HG03432 (cell line): ENCODE measurements at regions not wholly inside any gene's neighbourhood (a gene's known extent, or its start where the extent isn't known, plus 50 kb on each side); places are given as distances from the start of the nearest gene placed in this dataset.

Experiments
- ATAC-seq: cut with Tn5 transposase; IDR thresholded peaks from one replicate; pipeline ENCODE4 v1.9.1; 2021; ENCODE audit warnings: mild to moderate bottlenecking, moderate library complexity; ENCODE audit not compliant: unreplicated experiment

GRCh38 chr2:17309741-17310339 is 208.4 kb downstream of the RAD51AP2 start:
- peak; percentile 87 for ATAC-seq

GRCh38 chr2:17309181-17309580 is 209.1 kb downstream of the RAD51AP2 start:
- no peak for ATAC-seq

DNA sequence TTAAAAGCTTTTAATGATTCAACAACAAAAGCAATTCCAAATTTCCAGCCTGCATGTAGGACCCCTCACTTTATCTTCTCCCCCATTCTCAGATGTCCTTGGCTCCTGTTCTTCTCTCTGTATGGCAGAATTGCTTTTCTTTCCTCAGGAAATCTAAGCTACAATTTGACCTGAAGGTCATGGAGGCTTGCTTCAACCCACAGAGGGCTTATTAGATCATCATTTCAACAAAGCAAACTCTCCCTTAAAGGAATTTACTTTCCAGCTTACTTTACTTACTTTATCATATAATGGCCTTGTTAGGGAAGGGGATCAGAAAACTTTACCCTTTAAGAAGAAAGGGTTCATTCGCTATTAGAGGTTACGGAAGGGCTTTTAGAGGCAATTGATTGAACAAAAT is 211.5 kb downstream of the RAD51AP2 start:
- ATAC-seq, result no peak

DNA sequence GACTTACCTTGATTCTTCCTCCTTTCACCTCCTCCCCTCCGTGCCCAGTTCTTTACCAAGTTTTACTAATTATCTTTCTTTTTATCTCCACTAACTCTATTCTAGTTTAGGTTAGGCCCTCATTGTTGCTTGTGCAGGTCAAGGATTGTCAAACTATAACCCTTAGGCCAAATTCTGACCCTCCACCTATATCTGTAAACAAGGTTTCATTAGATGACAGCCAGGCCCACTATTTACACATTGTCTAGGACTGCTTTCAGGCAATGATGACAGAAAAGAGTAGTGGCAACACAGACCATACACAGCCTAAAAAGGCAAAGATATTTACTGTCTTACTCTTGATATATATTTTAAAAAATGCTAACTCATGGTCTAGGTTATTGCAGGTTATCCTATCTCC is 212.0 kb downstream of the RAD51AP2 start:
- no peak for ATAC-seq

DNA sequence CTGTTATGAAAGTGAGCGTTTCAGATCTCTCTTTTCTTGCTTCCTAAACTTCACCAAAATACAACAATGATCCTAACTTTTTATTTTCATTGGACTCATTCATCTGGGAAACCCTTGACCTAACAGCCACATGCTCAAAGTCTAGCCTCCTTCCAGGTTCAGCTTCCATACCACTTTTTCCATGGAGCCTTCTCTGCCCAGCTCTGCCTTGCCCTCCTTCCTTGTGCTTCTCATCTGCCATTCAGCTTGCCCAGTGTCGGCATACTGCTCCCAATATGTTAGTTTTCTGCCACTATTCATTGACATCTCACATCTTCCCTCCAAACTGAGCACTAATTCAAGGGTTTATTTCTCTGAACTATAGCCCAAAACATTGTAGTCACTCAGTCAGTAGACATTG is 214.7 kb downstream of the RAD51AP2 start:
- ATAC-seq, result no peak

DNA sequence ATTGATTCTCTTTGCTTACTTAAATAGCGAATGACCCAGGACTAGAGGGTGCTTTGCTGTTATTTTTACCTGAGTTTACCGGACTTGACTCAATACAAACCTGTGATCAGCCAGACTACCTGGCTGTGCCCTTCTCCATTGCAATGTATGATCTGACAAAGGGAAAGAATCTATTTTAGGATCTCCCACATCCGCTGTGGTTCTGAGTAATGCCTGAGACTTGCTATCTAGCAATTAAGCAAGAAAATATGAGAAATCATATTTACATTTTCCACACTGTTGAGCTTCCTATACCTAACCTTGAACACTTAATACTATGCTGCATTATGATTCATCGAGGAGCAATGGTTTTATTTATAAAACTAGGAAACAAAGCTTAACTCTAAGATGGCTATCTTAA is 215.2 kb downstream of the RAD51AP2 start:
- ATAC-seq, result no peak

DNA sequence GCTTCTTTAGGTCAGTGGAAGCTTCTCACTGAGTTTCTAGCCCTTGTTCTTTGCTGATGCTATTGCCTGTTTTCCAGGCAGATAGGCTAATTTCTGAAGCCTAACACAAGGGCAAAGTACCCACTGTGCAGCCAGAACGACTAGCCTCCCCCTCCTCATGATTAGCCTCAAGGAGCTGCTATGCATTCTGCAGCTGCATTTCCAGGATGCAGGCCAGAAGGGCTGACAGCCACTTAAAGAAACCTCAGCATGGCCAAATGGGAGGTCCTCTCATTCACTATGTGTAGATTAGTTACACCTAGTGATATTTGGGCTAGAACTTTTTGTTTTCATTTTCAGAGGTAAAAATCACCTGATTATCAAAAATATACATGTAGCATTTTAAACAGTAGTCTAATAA is 216.0 kb downstream of the RAD51AP2 start:
- no peak for ATAC-seq

DNA sequence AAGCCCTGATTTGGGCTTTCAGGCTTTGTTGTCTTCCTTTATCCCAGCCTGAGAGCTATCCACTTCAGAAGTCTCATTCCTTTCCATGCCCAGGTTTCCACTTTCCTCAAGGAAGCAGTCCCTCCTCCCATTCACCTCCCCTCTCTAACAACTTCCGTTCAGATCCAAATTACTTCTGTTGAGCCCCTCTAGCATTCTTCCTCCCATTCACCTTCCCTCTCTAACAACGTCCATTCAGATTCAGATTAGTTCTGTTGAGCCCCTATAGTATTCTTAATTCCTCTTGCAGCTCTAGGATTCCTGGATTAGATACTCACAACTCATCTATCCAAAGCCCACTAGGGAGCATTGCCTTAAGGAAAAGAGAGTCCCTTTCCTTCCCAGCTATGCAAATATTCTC is 216.8 kb downstream of the RAD51AP2 start:
- ATAC-seq, result no peak

DNA sequence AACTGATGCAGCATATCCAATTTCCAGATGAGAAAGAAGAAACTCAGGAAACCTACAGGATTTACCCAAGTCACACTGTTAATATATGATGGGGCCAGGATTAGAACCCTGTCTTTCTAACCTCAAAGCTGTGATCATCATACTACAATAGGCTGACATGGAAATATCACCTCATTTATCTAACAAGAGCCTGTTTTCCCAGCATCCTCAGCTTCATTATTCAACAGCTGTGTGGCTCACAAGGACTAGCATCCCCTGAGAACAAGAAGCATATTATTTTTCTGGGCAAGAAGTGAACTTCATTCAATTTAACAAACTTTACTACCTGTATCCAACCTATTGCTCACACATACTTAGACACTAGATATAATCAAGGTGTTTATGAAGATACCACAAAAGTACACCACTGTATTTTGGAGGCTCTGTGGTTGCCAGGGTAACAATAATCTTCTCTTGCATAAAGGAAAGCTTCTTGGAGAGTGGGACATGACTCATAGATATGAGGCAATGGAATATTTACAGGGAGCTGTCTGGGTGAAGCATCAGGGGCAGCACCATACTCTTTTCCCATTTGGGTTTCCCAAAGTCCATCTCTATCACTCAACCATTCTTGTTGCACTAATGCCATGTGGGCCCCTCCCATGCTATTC is 218.2 kb downstream of the RAD51AP2 start:
- ATAC-seq, result no peak

GRCh38 chr2:17298453-17298852 is 219.8 kb downstream of the RAD51AP2 start:
- ATAC-seq, result no peak

DNA sequence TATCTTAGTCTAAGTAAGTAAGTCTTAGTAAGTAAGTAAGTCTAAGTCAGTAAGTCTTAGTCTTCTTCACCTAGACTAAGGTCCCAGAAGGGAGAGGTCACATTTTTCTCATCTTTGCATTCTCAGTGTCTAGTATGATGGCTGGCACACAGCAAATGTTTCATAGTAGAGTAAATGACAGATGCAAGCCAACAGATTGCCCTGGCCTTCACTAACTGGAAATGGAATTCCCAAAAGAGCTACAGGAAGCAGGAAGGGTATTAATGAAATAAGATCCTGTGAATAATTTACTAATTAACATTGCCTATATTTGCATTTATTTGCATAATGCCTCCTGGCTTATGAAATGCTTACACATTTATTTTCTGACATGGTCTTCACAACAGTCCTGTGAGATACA is 221.6 kb downstream of the RAD51AP2 start:
- no peak for ATAC-seq

GRCh38 chr2:17289669-17290068 is 228.6 kb downstream of the RAD51AP2 start:
- ATAC-seq, result no peak

- no peak for ATAC-seq
These were observed 231.1 kb downstream of the RAD51AP2 start for GRCh38 chr2:17287183-17287582.

- ATAC-seq, result no peak
These were observed 235.4 kb downstream of the RAD51AP2 start for GRCh38 chr2:17282826-17283225.

- no peak for ATAC-seq
These were observed 236.0 kb downstream of the RAD51AP2 start for GRCh38 chr2:17282245-17282644.

DNA sequence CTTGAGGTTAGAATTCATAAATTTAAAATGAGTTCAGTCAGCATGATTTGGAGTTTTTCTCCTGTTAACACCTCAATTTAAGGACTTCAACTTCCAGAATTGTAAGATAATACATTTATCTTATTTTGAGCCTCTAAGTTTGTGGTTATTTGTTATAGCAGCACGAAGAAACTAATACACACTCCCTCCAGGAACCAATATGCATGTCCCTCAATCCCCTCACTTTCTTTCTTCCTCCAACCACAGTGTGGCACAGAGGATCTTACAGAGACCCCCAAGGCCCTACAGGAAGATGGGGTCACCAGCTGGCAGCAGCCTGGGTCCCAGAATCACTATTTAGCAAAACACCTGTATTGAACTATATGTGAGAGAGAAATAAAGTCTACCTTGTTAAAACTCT is 242.0 kb downstream of the RAD51AP2 start:
- ATAC-seq, result no peak

DNA sequence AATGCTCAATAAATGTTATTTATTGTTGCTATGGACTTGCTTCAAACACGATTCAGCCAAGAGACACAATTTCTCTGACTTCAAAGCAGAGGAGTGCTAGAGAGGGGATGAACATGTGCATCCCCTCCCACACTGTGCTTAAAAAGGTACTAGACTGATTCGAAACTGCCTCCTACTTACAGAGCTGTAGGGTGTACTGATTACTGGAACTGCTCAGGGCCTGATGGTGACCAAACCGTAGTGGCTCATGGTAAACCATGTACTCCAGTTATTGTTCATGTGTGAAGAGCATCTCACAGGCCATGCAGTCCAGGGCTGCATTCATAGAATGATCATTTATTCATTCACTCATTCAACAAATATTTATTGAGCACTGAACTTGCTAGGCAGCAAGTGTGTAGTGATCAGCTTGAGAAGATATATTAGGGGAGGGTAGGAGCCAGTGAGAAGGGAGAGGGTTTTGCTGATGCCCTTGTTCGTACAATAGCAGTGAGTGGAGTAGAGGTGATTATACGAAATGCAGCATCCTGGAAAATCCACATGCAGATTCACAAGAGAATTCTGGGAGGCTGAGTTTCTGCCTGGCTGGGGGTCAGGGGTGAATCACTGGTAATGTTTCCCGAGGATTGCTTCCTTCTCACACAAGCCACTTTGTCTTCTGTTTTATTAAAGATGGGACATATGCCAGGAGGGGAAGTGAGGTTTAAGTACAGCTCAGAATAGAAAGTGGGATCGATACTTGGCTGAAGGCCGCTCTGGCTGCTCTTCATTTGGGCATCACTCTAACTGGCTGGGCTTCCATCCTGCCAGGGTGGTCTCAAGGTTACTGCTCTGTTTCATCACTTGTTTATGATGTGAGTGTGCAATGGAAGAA is 245.4 kb downstream of the RAD51AP2 start:
- ATAC-seq, result peak; percentile 61

DNA sequence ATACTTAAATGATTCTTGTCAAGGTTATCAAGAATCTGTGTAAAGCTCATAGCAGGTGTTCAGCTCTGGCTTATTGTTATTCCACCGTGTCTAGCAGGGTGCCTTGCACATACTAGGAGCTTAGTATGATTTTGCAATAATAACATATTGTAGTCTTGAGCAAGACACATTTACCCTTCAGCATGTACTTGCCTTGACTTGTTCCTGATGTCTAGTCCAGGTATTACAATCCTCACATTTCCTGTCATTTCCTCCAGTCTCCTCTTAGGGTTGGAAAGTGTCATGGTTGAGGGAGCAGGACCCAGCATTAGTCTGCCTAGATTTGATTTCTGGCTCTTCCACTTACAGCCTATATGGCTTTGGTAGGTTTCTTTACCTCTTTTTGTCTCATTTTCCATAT is 246.1 kb downstream of the RAD51AP2 start:
- ATAC-seq, result peak; percentile 20

- no peak for ATAC-seq
These were observed 246.8 kb downstream of the RAD51AP2 start for GRCh38 chr2:17271416-17271815.

DNA sequence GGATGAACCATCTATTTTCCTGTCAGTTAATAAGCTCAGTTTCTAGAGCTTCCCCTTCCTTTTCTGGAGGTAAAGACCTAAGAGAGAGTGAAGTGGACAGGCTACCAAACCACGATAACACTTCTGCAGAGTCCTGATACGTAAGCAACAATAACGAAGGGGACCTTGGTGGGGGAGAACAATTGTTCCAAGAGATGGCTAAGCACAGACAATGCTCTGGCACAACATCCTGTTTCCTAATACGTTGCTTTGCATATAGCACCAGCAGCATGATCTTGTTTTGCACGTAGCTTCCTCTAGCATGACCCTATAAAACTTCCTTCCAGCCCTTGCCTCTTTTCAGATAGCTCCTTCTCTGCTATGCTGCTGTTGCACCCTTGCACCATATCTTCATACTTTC is 247.3 kb downstream of the RAD51AP2 start:
- no peak for ATAC-seq

GRCh38 chr2:17263570-17263968 is 254.7 kb downstream of the RAD51AP2 start:
- no peak for ATAC-seq
